NCI-H2171 (cell line): ENCODE measurements at regions not wholly inside any gene's neighbourhood (a gene's known extent, or its start where the extent isn't known, plus 50 kb on each side); places are given as distances from the start of the nearest gene placed in this dataset.
"Not testable (repeated sequence)": the region's sequence is repeated elsewhere in the genome, so short reads cannot be mapped to it uniquely, and the experiment has no call there.

Source experiments
- DNase-seq: peaks from one replicate; lab custom pipeline; 2025; lab: John Stamatoyannopoulos, UW

- DNase-seq, result no peak
Observed at GRCh38 chr21:18831942-18832676, 428.5 kb upstream of the TMPRSS15 start.

GRCh38 chr21:18832950-18833349 lies 429.4 kb upstream of the TMPRSS15 start:
- no peak for DNase-seq

- DNase-seq, result not testable (repeated sequence)
Observed at GRCh38 chr21:18834121-18834520, 430.5 kb upstream of the TMPRSS15 start.

GRCh38 chr21:18840239-18840638 lies 436.7 kb upstream of the TMPRSS15 start:
- no peak for DNase-seq

- DNase-seq, result not testable (repeated sequence)
Observed at GRCh38 chr21:18857606-18858005, 454.0 kb upstream of the TMPRSS15 start.

GRCh38 chr21:18869104-18869503 lies 465.5 kb upstream of the TMPRSS15 start:
- DNase-seq, result no peak

- DNase-seq, result no peak
Observed at GRCh38 chr21:18877917-18878316, 474.3 kb upstream of the TMPRSS15 start.

- no peak for DNase-seq
Observed at GRCh38 chr21:18887922-18888602, 484.5 kb upstream of the TMPRSS15 start.

- DNase-seq, result no peak
Observed at GRCh38 chr21:18893406-18893805, 489.8 kb upstream of the TMPRSS15 start.

GRCh38 chr21:18894387-18894786 lies 490.8 kb upstream of the TMPRSS15 start:
- DNase-seq, result no peak

GRCh38 chr21:18899261-18899660 lies 495.7 kb upstream of the TMPRSS15 start:
- no peak for DNase-seq

GRCh38 chr21:18902660-18903059 lies 499.1 kb upstream of the TMPRSS15 start:
- DNase-seq, result no peak

GRCh38 chr21:18907076-18907475 lies 503.5 kb upstream of the TMPRSS15 start:
- DNase-seq, result no peak

GRCh38 chr21:18908641-18909040 lies 505.1 kb upstream of the TMPRSS15 start:
- DNase-seq, result no peak

GRCh38 chr21:18913914-18914313 lies 510.3 kb upstream of the TMPRSS15 start:
- no peak for DNase-seq

GRCh38 chr21:18914570-18914969 lies 511.0 kb upstream of the TMPRSS15 start:
- DNase-seq, result no peak

GRCh38 chr21:18917622-18918021 lies 514.0 kb upstream of the TMPRSS15 start:
- DNase-seq, result no peak

- no peak for DNase-seq
Observed at GRCh38 chr21:18931237-18931636, 527.7 kb upstream of the TMPRSS15 start.

GRCh38 chr21:18937337-18937736 lies 533.8 kb upstream of the TMPRSS15 start:
- DNase-seq, result no peak

GRCh38 chr21:18940791-18941190 lies 537.2 kb upstream of the TMPRSS15 start:
- no peak for DNase-seq

- no peak for DNase-seq
Observed at GRCh38 chr21:18950045-18950740, 546.6 kb upstream of the TMPRSS15 start.

- DNase-seq, result peak; percentile 4
Observed at GRCh38 chr21:18951271-18952038, 547.9 kb upstream of the TMPRSS15 start.
